Osteoblast (primary cell): ENCODE measurements at regions not wholly inside any gene's neighbourhood (a gene's known extent, or its start where the extent isn't known, plus 50 kb on each side); places are given as distances from the start of the nearest gene placed in this dataset.

Experiments used
- DNase-seq: peaks from one replicate; pipeline ENCODE4 v3.0.0; 2011; ENCODE audit warnings: low spot score, mixed read lengths; ENCODE audit not compliant: insufficient read length; ENCODE audit errors: missing footprints
- H2AFZ ChIP-seq: 2 replicates; pipeline ENCODE4 v1.6.0; 2011; ENCODE audit warnings: mild to moderate bottlenecking, low read length
- H3K27ac ChIP-seq: 2 replicates; pipeline ENCODE4 v1.5.1; 2011; ENCODE audit warnings: mild to moderate bottlenecking, low read depth, low read length, moderate library complexity
- H3K27me3 ChIP-seq: 2 replicates; pipeline ENCODE4 v1.6.0; 2012; ENCODE audit warnings: mild to moderate bottlenecking, control low read depth, inconsistent platforms, low read length, moderate library complexity; ENCODE audit not compliant: insufficient read depth
- H3K36me3 ChIP-seq: 2 replicates; pipeline ENCODE4 v1.5.1; 2011; ENCODE audit warnings: mild to moderate bottlenecking, low read length, control low read depth, moderate library complexity; ENCODE audit not compliant: insufficient read depth
- H3K4me1 ChIP-seq: 2 replicates; pipeline ENCODE4 v1.5.1; 2011; ENCODE audit warnings: mild to moderate bottlenecking, low read length, control low read depth, moderate library complexity; ENCODE audit not compliant: insufficient read depth
- H3K4me2 ChIP-seq: 2 replicates; pipeline ENCODE4 v1.6.0; 2011; ENCODE audit warnings: mild to moderate bottlenecking, low read length; ENCODE audit not compliant: insufficient read depth
- H3K4me3 ChIP-seq: fragments of 200-600 bp; sonication (generic); 3 replicates; pipeline ENCODE4 v1.5.1; 2012; ENCODE audit warnings: mild to moderate bottlenecking, low read length, inconsistent platforms; ENCODE audit not compliant: insufficient read depth
- H3K79me2 ChIP-seq: 2 replicates; pipeline ENCODE4 v1.6.0; 2012; ENCODE audit warnings: mild to moderate bottlenecking, low read length, control low read depth, inconsistent platforms; ENCODE audit not compliant: insufficient read depth
- H3K9me3 ChIP-seq: 2 replicates; pipeline ENCODE4 v1.5.1; 2011; ENCODE audit warnings: low read depth, low read length, control low read depth
- H4K20me1 ChIP-seq: 2 replicates; pipeline ENCODE4 v1.6.0; 2012; ENCODE audit warnings: mild to moderate bottlenecking, low read length, control low read depth; ENCODE audit not compliant: insufficient read depth
- CTCF ChIP-seq: IDR thresholded peaks from 2 replicates; pipeline ENCODE4 v1.5.1; 2011; ENCODE audit warnings: mild to moderate bottlenecking, low read depth, low read length, moderate library complexity; ENCODE audit errors: extremely low read depth

- Histone ChIP-seq H2AFZ (no peak overlapping the region), H3K4me1 (no peaks in the 10 kb centered on the region), H3K36me3 (no peaks in the 10 kb centered on the region), H3K4me2 (no peak overlapping the region), H3K27me3 (no peaks in the 10 kb centered on the region), H3K4me3 (no peak overlapping the region), H3K27ac (no peak overlapping the region), H3K9me3 (no peaks in the 10 kb centered on the region), H4K20me1 (no peaks in the 10 kb centered on the region), H3K79me2 (no peaks in the 10 kb centered on the region)
- no peak for DNase-seq
- TF ChIP-seq CTCF: no peak
Observed at GRCh38 chr4:157888281-157888680, 284.5 kb downstream of the GASK1B start.

- Histone ChIP-seq H3K36me3 (no peaks in the 10 kb centered on the region), H3K9me3 (no peaks in the 10 kb centered on the region), H3K4me1 (no peaks in the 10 kb centered on the region), H3K27ac (no peak overlapping the region), H3K27me3 (no peaks in the 10 kb centered on the region), H3K4me2 (no peak overlapping the region), H4K20me1 (no peaks in the 10 kb centered on the region), H3K79me2 (no peaks in the 10 kb centered on the region), H3K4me3 (no peak overlapping the region), H2AFZ (no peak overlapping the region)
- TF ChIP-seq CTCF: no peak
- no peak for DNase-seq
Observed at GRCh38 chr4:157887316-157887715, 285.5 kb downstream of the GASK1B start.

GRCh38 chr4:157886645-157887044 is 286.2 kb downstream of the GASK1B start:
- no peak overlapping the region for H2AFZ ChIP-seq
- H3K4me3 ChIP-seq: no peak overlapping the region
- H3K27ac ChIP-seq: no peak overlapping the region
- H3K79me2 ChIP-seq: no peaks in the 10 kb centered on the region
- no peak for DNase-seq
- no peaks in the 10 kb centered on the region for H3K9me3 ChIP-seq
- TF ChIP-seq CTCF: no peak
- H3K4me2 ChIP-seq: no peak overlapping the region
- no peaks in the 10 kb centered on the region for H3K36me3 ChIP-seq
- no peaks in the 10 kb centered on the region for H3K4me1 ChIP-seq
- no peaks in the 10 kb centered on the region for H3K27me3 ChIP-seq
- no peaks in the 10 kb centered on the region for H4K20me1 ChIP-seq

- Histone ChIP-seq H2AFZ (no peak overlapping the region), H3K27ac (no peak overlapping the region), H3K79me2 (no peaks in the 10 kb centered on the region), H4K20me1 (no peaks in the 10 kb centered on the region), H3K36me3 (no peaks in the 10 kb centered on the region), H3K4me3 (no peak overlapping the region), H3K4me1 (no peaks in the 10 kb centered on the region), H3K27me3 (no peaks in the 10 kb centered on the region), H3K4me2 (no peak overlapping the region), H3K9me3 (no peaks in the 10 kb centered on the region)
- DNase-seq: no peak
- TF ChIP-seq CTCF: no peak
Observed at GRCh38 chr4:157885811-157886210, 287.0 kb downstream of the GASK1B start.
